ENCODE measurements at regions not wholly inside any gene's neighbourhood (a gene's known extent, or its start where the extent isn't known, plus 50 kb on each side); places are given as distances from the start of the nearest gene placed in this dataset.

DNA sequence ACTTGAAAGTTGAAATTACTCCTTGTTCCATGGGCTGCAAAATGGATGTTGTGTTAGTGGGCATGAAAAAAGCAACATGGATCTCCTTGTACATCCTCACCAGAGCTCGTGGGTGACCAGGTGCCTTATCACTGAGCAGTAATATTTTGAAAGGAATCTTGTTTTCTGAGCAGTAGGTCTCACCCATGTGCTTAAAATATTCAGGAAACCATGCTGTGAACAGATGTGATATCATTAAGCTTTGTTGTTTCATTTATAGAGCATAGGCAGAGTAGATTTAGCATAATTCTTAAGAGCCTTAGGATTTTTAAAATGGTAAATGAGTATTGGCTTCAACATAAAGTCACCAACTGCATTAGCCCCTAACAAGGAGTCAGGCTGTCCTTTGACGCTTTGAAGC is 316.6 kb downstream of the TYW1 start:
- no peak for TF ChIP-seq POLR2A (IDR thresholded peaks at IDR 0.05)
- no peak for TF ChIP-seq POLR2AphosphoS5 (IDR thresholded peaks at IDR 0.05)
- TF ChIP-seq, protein P1, sequence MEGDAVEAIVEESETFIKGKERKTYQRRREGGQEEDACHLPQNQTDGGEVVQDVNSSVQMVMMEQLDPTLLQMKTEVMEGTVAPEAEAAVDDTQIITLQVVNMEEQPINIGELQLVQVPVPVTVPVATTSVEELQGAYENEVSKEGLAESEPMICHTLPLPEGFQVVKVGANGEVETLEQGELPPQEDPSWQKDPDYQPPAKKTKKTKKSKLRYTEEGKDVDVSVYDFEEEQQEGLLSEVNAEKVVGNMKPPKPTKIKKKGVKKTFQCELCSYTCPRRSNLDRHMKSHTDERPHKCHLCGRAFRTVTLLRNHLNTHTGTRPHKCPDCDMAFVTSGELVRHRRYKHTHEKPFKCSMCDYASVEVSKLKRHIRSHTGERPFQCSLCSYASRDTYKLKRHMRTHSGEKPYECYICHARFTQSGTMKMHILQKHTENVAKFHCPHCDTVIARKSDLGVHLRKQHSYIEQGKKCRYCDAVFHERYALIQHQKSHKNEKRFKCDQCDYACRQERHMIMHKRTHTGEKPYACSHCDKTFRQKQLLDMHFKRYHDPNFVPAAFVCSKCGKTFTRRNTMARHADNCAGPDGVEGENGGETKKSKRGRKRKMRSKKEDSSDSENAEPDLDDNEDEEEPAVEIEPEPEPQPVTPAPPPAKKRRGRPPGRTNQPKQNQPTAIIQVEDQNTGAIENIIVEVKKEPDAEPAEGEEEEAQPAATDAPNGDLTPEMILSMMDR (IDR thresholded peaks at IDR 0.05), result no peak
- TF ChIP-seq EP300 (IDR thresholded peaks at IDR 0.05), result no peak

Measured in gastroesophageal sphincter (tissue), 3 donors.